Ecto neural progenitor cell (in vitro differentiated cells): ENCODE measurements at regions not wholly inside any gene's neighbourhood (a gene's known extent, or its start where the extent isn't known, plus 50 kb on each side); places are given as distances from the start of the nearest gene placed in this dataset.
A peak's percentile ranks its signal among the peaks of the same experiment; 100 is the strongest.

Source experiments
- DNase-seq: peaks from one replicate; pipeline ENCODE4 v3.0.0-alpha.2; 2018; ENCODE audit warnings: low spot score

DNA sequence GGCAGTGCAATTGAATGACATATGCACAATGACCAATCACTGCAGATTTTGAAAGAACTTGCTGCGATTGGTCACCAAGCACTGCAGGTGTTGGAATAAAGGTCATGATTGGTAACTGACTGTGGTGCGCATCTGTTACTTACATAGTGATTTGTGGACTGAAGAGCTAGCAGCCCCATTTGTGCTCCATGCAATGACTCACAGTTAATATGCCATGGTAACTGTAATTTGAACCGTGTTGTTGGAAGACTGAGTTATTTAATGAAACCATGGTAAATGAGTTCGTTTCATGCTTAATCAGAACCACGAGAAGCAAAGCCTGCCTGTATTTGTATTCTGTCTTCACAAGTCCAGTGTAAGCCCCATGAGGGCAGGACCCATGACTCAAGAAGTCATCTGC, 220.5 kb downstream of the TJP1 start:
- DNase-seq: no peak

DNA sequence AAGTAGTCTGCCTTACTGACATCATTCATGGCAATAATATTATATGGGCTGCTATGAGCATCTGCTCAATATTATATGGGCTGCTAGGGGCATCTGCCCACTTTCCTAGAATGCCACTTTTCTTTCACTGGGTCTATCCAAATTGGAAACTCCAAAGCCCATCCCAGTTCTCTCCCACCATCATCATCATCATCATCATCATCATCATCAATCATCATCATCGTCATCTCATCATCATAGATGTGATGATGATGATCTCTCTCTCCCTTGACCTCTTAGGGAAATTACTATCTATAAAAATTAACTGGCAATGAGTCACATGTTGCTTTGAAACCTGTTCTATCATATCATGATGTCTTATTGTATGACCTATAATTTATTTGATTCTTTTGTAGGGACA, 222.0 kb downstream of the TJP1 start:
- no peak for DNase-seq

DNA sequence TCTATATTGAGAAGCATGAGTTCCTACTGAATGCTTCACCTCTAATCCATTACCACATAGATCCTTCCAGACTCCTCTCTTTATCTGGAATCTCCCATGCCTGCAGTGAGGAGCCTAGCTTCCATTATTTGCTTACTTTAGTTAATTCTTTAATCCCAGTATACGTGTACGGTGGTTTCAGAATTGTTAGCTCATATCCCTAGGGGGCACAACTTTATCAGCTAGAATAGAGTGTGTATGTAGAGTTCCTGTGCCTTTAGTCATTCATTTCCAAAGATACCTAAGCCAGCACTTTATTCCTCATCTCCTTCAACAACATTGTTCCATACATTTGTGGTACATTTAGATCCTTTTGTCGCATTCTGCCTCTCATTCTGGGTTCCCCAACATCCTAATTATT, 226.0 kb downstream of the TJP1 start:
- DNase-seq: no peak

- DNase-seq: no peak
These were observed 228.6 kb downstream of the TJP1 start for GRCh38 chr15:29593629-29594028.

DNA sequence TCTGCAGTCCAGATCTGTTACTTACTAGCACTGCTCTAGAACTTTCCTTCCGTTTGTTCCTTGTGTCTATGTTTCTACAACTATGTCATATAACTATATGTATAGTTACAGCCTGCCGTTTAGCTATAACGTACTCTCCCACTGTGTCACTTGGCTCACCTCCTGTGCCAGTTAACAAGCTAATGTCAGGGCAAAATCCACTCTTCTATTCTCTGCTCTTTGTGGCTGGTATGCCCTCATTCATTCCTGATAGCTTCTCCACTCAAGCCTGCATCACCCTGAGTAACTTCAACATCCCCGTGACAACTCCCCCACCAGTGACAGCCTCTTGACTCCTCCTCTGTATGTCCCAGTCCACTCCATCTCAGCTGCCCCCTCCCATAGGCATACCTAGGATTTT, 229.2 kb downstream of the TJP1 start:
- no peak for DNase-seq

- DNase-seq: no peak
These were observed 231.6 kb downstream of the TJP1 start for GRCh38 chr15:29590701-29591100.

- DNase-seq: no peak
These were observed 232.3 kb downstream of the TJP1 start for GRCh38 chr15:29589975-29590374.

DNA sequence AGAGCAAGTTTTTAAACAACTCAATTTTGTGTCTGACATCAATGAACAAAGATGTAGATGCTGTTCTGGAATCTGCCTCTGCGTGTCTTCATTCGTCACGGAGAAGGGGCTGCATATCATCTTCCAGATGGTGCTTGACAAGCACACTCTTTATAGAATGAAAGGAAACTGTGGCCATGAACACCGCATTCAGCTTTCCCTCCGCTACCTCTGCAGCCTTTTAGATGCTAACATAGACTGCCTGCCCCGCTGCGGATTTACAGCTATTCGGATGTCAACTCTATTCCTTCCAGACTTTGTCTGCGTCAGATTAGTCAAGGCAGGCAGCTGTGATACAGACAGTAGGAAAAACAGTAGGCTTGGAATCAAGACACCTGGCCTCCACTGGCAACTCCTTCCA, 232.9 kb downstream of the TJP1 start:
- DNase-seq: no peak

- DNase-seq: no peak
These were observed 248.9 kb downstream of the TJP1 start for GRCh38 chr15:29573197-29573838.

DNA sequence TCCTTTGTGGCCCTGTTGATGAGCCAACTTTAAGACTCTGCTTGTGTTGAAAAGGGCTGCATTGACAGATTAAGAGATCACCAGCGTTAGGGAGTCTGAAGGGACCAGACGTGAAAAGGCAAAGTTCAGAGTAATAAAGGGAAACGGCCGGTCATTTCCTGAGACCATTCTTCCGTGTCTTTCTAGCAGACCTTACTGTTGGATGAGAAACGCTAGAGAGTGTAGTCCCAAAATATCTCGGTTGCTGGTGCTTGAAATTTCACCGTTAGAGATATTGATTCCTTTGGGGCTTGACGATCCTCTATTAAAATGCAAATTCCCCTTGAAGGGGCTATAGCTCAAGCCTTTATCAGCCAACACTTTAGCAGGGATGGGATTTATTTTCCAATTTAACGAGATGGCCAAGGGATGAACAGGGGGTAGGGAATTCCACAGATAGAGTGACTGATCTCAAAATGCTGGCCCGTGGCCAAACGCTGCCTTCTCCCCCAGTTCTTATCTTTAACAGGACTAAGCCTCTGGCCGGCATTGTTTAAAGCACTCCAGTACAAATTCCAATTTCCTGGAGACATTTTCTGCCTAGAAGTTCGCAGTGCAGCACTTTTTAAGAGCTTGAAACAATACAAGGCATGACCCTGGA, 250.4 kb downstream of the TJP1 start:
- DNase-seq: no peak

DNA sequence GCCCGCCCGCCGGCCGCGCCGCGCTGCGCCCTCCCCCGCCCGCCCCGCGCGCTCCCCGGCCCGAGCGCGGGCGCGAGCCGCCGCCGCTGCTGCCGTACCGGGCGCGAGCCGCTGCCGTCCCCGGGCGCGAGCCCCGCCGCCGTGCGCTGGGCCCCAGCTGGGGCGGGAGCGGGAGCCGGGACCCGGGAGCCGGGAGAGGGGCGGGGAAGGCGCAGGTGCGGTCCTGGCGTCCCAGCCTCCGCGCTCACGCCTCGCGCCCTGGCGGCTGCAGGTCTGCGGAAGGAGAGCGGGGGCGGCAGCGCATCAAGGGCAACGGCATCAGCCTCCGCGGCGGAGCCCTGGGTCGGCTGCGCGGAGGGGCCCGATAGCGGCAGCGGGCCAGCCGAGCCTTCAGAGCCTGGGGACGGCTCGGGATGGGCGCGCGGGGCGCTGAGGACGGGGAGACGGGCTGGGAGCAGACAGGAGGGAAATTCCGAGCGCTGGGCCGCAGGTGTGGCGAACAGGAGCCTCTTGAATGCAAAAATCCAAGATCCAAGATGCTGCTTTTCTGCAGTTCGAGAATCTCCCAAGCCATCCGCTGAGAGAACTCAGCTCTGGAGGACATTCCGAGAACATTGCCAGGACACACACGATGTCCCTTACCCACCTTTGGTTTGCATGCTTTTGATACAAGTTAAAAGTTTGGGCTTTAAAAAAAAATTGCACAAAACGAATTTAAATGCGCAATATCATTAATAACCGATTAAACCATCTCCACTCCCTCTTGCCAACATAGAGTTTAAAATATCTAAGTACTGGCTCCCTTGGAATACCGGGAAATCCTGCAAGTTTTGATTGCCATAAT, 251.1 kb downstream of the TJP1 start:
- peak; percentile 76 for DNase-seq

DNA sequence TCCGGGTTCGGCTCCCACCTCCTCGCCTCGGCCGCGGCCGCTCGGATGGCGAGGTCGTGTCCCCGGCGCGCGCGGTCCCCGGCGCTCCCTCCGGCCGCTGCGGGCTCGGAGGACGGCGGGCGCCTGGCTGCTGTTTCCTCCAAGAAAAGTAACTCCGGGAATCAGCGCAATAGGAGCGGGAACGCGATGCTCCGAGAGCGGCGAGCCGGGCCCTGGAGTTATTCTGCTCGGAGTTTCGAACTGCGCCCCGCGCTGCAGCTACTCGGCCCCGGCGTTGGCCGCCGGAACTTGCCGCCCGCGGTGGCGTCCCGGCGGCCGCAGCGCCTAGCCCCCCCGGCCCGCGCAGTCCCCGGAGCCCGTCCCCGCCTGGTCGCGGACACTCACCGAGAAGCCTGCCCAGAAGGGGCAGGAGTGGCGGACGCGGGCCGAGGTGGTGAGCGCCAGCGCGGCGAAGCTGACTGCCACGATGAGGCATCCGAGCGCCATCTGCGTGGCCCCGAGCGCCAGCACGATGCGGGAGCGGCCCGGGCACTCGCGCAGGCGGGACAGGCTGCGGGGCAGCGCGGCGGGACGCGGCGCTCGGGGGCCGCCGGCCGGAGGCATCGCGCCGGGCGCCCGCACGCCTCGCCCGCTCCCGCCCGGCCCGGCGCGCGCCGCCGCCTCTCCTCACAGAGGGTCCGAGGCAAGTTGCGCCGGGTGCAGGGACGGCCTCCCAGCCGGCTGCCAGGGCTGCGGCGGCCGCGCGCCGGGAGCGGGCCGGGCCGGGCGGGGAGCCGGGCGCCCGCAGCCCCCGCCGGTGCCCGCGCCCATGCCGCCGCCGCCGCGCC, 251.9 kb downstream of the TJP1 start:
- peak; percentile 64 for DNase-seq

GRCh38 chr15:29569533-29570092, 252.7 kb downstream of the TJP1 start:
- peak; percentile 62 for DNase-seq

DNA sequence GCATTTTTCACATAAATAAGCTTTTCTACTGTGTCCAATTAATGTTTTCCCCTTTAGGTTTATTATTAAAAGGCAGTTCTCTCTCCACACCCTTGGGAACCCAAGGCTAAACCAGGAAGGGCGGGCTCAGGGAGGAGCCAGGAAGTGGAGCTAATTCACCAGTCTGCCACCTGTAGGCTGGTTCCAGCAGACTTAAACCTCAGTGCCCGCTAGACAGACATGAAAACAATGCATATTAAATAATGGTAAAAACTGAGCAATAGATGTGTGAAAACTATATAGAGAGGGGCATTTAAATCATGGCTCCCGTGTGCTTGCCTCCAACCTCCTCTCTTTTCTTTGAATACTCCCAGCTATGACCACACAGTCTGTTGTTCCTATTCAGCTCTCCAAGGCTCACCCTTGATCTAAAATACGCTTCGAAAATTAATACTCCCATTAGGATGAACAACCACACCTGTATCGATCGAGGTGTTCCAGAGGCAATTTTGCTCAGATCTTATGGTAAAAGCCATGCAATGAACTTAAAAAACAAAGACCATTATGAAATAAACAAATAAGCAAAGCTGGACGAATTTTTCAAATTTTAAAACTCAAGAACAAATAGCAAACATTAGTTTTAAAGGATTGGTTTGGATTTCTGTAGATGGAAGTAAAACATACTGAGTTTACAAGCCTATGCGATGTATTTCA, 253.3 kb downstream of the TJP1 start:
- no peak for DNase-seq

DNA sequence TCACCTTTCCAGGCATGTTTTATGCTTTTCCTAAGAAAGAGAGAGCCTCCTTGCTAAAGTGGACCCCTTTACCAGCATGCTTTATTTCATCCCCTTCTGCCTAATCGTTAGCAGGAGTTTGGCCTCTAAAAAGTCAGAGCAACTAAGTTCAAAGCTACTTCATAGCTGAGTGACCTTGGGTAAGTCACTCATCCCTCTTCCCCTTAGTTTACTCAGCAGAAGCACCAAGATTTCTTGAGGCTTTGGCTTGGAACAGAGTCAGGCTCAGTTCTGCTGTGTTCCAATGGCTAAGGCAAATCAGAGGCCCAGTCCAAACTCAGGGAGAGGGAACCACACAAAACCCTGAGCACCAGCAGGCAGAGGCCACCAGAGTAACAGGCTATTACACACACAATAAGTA, 254.9 kb downstream of the TJP1 start:
- no peak for DNase-seq

DNA sequence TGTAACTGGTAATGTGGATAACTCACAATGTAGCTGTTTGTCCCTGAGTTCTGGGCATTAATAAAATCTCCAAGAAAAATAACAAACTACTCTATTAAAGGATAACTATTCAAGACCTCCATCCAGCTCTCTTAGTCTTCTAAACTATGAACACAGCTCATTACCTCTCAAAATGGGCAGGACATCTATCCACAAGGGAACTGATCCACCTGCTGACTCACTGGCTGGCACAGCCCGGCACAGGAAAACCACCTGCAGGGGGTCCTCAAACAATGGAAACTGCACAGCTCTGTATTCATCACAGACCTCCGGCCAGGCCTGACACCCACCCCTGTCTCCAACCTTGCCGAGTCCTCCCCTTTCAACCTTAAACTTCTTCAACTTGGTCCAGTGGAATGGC, 255.4 kb downstream of the TJP1 start:
- no peak for DNase-seq

DNA sequence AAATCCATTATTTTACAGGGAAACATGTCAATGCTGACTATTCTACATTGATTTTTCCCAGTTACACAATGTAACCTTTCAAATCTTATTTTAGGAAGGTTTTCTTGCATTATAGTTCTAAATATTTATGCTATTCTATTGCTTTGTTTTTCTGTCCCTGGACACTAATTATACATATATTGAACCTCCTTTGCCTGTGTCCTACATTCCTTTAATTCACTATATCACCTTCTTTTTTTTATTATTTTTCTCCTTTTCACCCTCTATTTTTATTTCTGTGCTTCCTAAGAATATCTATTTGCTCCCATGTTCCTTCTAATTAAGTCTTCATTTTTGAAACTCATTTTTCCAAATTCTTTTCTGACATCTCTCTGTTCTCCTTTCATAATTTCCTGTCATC, 259.2 kb downstream of the TJP1 start:
- no peak for DNase-seq

DNA sequence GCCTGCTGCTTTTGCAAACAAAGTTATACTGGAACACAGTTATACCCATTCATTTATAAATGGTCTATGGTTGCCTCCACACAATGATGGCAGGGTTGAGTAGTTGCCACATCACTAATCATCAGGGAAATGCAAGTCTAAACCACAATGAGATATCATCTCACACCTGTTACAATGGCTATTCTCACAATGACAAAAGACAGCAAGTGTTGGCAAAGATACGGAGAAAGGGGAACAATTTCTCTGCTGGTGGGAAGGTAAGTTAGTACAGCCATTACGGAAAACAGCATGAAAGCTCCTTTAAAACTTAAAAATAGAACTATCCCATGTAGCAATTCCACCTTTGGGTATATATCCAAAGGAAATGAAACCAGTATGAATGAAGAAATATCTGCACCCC, 261.4 kb downstream of the TJP1 start:
- DNase-seq: no peak

GRCh38 chr15:29558261-29558660, 264.0 kb downstream of the TJP1 start:
- no peak for DNase-seq

- no peak for DNase-seq
These were observed 265.1 kb downstream of the TJP1 start for GRCh38 chr15:29557171-29557570.

DNA sequence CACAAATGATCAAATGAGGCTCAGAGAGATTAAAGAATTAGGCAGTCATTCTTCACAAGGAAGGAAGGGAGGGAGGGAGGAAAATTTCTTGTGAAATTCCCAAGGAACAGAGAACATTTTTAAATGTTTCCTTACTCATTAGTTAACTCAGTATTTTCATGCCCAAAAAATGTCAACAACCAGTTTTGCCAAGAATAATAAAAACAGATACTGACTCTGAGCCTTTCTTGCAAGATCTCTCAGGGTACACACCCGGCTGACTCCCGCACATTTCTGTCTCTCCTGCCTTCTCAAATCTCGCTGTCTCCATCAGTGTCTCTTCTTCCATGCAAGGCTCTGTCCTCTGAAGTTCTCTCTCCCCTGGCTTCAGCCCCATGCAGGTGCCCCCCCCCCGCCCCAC, 265.9 kb downstream of the TJP1 start:
- no peak for DNase-seq
